NCI-H128 (cell line): ENCODE measurements at regions not wholly inside any gene's neighbourhood (a gene's known extent, or its start where the extent isn't known, plus 50 kb on each side); places are given as distances from the start of the nearest gene placed in this dataset.
"Not testable (repeated sequence)": the region's sequence is repeated elsewhere in the genome, so short reads cannot be mapped to it uniquely, and the experiment has no call there.

Experiments
- DNase-seq: peaks from one replicate; lab custom pipeline; 2025; ENCODE audit not compliant: unreplicated experiment; lab: John Stamatoyannopoulos, UW

DNA sequence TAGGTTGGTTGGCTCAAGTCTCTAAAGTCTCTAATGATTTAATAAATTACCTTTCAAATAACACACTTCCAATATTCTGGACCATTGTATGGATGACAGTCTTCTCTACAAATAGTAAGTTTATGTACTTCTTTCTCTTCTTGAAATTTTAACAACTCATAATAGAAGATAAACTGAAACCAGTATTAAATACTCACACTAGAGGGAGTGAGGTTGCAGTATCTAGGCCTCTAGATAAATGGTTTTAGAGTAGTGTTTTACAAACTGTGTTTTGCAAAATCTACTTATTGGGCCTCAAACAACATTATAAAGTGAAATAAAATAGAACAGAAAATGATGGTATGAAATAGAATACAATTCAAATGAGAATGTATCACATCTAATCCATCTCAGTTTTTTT, 479.9 kb upstream of the BRINP3 start:
- no peak for DNase-seq

DNA sequence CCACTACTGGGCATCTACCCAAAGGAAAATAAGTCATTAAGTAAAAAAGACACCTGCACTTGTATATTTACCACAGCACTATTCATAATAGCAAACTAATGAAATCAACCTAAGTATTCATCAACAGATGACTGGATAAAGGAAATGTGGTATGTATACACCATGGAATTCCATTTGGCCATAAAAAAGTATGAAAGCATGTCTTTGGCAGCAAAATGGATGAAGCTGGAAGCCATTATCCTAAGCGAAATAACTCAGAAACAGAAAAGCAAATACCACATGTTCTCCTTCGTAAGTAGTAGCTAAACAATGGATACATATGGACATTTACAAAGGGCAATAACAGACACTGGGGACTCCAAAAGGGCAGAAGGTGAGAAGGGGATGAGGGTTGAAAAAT, 485.7 kb upstream of the BRINP3 start:
- no peak for DNase-seq

DNA sequence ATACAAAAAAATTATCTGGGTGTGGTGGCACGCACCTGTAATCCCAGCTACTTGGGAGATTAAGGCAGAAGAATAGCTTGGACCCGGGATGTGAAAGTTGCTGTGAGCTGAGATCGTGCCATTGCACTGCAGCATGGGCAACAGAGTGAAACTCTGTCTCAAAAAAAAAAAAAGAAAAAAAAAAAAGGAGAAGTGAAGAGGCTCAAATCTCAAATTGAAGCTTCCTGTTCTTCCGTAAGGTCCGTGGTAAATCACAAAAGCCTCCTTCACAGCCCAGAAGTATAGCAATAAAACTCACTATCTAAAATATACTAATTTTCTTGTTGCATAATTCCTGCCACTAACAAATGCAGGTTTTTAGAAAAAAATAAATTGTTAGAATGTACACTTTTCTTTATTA, 498.2 kb upstream of the BRINP3 start:
- DNase-seq = no peak

DNA sequence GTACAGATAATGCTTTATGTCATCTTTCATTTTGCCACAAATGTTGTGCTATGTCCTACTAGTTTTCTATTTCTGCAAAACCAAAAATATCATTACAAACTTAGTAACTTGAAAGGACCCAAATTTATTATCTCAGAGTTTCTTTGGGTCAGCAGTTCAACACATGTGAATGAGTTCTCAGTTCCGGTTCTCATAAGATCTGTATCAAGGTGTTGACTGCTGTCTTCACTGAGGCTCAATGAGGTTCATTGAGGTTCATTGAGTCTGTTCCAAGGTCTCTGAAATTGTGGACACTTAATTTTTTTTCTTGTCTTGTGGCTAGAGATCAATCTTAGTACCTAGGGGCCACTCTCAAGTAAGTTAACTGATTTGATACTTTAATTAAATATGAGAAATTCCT, 525.1 kb upstream of the BRINP3 start:
- DNase-seq = no peak

DNA sequence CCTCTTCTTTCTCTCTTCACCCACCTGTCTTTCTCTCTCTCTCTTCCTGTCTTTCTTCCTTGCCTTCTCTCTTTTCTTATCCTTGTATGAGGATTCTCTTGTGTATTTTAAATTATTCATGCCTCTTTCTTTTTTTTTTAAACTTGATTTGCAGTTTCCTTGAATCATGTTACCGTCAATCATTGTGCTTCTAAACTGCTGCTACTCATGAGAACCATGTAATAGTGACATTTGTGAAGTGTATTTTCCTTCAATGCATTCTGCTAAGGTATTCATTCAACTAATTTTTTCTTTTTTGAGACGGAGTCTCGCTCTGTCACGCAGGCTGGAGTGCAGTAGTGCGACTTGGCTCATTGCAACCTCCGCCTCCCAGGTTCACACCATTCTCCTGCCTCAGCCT, 539.1 kb upstream of the BRINP3 start:
- DNase-seq = no peak

DNA sequence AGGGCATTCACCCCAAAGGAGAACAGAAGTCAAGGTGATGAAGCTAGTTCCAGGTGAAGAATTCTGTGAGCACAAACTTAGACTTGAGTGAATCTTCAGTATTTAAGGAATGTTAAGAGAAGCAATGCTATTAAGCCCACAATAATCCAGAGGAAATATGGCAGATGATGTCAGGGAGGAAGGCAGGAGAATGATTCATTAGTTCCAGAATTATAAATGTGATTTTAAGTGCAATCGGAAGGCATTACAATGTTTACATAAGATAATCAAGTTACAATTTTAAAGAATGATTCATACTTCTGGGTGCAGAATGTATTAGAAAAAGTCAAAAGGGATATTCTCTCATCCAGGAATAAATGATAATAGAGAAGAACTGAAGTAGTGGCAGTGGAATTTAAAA, 545.2 kb upstream of the BRINP3 start:
- no peak for DNase-seq

DNA sequence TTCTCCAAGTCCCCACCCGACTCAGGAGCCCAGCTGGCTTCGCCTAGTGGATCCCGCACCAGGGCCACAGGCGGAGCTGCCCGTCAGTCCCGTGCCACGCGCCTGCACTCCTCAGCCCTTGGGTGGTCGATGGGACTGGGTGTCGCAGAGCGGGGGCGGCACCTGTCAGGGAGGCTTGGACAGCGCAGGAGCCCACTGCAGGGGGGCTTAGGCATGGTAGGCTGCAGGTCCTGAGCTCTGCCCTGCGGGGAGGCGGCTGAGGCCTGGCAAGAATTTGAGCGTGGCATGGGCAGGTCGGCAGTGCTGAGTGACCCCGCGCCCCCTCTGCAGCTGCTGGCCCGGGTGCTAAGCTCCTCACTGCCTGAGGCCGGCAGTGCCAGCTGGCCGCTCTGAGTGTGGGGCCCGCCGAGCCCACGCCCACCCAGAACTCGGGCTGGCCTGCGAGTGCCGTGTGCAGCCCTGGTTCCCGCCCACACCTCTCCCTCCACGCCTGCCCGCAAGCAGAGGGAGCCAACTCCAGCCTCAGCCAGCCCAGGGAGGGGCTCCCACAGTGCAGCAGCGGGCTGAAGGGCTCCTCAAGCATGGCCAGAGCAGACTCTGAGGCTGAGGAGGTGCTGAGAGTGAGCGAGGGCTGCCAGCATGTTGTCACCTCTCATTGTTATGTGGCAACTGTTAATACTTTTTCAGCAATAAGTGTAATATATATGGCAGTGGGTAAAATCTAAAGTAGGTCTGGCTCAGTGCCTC, 548.4 kb upstream of the BRINP3 start:
- no peak for DNase-seq

DNA sequence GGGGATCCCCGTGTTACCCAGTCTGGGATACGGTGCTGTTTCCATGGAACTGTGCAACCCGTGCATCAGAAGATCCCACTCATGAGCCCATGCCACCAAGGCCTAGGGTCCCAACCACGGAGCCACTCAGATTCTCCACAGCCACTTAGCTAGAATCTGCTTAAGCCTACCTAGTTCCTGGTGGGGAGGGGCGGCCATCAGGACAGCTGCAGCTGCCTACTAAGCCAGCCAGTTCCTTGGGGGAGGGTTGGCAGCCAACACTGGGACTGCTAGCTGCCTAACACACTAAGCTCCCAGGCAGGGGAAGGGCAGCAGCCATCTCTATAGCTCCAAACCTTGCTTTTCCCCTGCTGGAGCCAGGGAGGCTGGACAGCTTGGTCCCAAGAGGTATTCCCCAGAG, 549.2 kb upstream of the BRINP3 start:
- DNase-seq = no peak

DNA sequence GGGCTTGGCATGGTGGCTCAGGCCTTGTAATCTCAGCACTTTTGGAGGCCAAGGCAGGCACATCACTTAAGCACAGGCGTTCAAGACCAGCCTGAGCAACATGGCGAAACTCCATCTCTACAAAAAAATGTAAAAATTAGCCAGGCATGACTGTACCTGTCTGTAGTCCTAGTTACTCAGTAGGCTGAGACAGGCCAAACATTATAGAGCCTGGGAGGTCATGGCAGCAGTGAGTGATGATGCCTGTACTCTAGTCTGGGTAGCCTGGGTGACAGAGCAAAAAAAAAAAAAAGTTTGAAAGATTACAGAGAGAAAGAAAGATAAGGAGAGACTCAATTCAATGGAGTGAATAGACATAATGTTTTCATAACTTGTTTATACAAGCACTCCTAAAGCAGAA, 556.5 kb upstream of the BRINP3 start:
- DNase-seq = no peak

DNA sequence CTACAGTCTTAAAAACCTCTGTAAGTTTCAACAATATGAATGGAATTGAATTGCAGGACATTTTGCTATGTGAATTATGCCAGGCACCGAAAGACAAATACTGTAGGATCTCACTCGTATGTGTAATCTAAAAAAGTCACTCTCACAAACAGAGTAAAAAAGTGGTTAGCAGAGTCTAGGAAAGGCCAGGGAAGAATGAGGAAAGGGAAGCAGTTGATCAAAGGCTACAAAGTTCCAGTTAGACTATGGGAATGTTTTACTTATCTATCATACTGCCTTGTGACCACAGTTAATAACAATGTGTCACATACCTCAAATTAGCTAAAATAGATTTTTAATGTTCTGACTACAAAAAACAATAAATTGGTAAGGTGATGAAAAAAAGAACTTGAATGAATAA, 565.4 kb upstream of the BRINP3 start:
- no peak for DNase-seq

DNA sequence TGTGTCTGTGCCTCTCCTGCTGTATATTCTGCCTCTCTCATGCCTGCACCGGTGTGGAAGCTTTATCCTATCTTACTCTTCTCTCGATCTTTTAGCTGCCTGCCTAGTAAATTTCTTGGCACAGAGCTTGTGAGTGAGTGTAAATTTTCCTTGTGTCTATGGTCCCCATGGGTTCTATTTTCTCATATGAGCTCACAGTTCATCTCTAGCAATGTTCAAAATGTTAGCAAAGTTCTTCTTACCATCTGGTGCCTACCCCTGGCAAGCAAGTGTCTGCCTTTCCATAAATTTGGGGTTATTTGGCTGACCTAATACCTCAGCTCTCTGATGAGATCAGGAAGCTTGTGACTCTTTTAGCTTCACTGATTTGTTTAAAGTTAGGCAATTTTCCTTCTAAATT, 572.1 kb upstream of the BRINP3 start:
- DNase-seq = no peak

DNA sequence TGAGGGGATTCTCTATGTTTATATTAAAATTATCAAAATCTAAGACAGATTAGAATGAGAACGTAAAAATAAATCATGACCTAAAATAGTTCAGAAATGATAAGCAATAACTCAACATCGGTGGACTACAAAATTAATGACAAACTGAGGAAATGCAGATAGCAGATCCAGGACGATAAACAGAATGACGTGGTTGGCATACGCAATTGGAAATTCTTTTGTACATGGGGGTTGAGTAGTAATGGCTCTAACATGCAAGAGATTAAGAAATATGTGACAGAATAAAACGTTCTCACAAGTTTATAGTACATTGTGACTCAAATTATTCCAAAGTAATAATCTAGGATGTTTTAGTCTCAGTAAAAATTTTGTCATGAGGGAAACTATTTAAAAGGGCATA, 575.2 kb upstream of the BRINP3 start:
- DNase-seq = no peak

DNA sequence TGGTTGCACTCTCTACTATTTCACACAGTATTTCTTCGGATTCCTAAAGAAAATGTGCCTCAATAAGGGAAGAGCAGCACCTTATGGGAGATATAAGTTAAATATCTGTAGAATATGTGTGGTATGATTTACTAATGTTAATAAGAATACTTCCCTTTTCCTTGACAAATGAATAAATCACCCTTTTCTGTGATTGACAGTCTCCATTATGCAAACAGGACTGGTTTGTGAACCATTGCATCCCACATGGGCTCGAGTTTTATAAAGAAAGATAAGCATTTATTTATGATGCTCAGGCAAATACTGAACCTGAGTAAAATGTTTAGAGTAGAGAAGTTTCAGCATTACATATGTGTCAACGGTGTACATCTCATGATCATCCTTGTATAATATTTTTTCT, 587.7 kb upstream of the BRINP3 start:
- no peak for DNase-seq

DNA sequence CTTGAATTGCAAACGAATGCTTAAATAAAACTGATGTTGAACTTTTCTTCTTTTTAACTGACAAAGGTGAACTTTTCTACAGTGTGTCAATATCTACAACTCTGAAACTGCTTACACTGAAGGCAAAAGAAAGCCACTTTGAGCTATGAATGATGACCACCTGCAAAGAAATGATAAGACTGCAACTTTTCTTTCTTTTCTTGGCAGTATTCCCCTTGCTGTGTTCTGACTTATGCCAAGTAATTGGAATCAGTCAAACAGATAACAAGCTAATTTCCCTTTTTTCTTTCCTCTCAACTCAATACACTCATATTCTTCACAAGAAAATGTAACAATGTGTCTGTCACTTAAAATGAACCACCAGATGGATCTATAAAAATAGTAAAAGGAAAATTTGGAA, 588.1 kb upstream of the BRINP3 start:
- no peak for DNase-seq

DNA sequence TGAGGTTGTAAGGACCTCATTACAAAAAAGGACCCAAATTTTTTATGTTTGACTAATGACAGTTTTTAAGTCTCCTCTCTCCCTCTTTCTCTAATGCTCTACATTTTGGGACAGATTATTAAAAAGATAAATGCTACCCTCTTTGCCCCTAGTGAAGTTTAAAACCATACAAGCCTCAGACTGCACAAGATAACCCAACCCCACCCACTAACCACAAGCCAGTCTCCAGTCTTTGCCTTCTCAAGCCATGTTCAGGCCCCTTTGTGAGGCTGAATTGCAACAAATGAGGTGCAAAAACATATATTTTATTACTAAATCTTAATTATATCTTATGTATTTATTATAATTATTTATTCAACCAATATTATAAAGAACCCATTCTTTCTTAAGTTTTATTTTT, 597.2 kb upstream of the BRINP3 start:
- no peak for DNase-seq

DNA sequence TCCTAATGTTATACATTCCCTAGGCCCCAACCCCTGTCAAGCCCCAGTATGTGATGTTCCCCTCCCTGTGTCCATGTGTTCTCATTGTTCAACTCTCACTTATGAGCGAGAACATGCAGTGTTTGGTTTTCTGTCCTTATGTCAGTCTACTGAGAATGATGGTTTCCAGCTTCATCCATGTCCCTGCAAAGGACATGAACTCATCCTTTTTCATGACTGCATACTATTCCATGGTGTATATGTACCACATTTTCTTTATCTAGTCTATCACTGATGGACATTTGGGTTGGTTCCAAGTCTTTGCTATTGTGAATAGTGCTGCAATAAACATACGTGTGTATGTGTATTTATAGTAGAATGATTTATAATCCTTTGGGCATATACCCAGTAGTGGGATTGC, 605.4 kb upstream of the BRINP3 start:
- not testable (repeated sequence) for DNase-seq

DNA sequence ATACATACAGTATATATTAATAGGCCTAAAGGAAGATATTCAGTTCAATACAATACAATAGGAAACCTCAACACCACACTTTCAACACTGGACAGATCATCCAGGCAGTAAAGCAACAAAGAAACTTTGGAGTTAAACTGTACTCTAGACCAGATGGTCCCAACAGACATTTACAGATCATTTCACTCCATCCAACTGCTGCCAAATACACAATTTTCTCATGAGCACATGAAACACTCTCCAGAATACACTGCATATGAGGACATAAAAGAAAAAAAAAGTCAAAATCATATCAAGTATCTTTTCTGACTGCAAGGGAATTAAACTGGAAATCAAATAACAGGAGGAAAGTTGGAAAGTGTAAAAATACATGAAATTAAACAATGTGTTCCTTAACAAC, 607.5 kb upstream of the BRINP3 start:
- no peak for DNase-seq

DNA sequence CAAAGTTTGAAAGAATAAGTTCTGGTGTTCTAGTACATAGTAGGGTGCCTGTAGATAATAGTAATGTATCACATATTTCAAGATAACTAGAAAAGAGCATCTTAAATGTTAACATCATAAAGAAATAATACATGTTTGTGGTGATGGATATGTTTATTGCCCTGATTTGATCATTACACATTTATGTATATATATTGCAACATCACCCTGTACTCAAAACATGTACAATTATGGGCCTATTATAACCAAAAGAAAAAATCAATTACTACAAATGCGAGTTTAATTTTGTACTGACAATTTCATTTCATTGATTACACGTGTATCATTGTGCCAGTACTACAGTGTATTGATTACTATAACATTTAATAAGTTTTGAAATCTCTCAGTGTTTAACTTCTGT, 609.2 kb upstream of the BRINP3 start:
- DNase-seq = no peak

DNA sequence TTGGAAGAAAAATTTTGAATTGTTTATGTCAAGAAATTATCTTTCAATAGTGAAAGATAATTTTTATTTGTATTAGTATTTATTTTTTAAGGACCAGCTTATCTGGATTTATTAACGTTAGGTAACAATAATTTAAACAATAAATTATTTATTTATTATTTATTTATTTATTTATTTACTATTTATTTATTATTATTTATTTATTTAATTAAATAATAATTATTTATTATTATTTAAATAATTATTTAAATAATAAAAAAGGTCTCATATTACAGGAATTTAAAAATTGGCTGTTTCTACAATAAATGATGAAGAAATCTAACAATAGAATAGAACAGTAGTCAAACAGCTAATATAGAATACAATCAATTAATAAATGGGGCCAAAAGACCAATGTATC, 618.7 kb upstream of the BRINP3 start:
- DNase-seq = no peak

DNA sequence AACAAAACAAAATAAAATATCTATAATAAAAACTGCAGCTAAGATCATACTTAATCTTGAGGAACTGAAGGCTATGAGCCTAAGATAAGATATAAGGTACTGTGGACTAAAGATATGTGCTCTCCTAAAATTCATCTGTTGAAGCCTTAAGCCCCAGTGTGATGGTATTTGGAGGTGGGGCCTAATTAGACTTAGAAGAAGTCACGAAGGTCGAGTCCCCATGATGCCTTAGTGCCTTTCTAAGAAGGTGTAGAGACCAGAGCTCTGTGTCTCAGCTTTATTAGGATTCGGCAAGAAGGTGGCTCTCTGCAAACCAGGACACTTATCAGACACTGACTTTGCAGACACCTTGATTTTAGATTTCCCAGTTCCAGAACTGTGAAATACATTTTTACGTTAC, 622.0 kb upstream of the BRINP3 start:
- no peak for DNase-seq

DNA sequence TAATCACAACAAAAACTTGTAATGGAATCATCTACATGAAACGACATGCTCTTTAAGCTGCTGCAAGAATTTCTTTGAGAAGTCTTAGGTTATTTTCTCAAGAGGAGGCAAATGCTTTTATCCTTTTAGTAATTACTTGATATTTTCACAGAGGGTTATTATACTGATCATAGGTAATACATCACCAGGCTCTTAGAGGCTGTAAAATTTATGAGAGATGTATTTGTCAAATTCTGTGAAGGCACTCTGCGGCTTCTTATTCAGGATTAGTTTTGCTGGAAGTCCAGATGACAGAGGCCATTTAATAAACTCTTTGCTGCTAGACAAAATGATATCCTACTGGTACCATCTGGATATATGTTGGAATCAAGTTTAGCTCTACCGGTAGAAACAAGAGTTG, 624.3 kb upstream of the BRINP3 start:
- DNase-seq = no peak

DNA sequence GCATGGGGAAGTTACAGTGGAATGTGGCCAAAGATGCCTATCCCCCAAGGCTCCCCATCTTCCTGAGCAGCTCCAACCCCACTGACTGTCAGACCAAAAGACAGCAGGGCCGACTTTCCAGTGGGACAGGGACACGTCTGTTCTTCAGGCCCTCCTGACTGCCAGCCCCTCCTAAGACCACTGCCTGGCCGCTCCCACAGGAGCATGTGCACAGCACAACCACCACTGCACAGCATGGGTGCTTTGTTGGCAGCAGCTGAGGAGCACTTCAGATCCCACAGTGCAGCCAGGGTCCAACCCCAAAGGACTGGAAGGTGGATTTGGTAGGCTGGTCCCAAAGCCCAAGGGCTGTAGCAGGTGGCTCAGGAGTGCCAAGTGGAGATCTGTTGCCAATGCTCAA, 648.3 kb upstream of the BRINP3 start:
- no peak for DNase-seq

DNA sequence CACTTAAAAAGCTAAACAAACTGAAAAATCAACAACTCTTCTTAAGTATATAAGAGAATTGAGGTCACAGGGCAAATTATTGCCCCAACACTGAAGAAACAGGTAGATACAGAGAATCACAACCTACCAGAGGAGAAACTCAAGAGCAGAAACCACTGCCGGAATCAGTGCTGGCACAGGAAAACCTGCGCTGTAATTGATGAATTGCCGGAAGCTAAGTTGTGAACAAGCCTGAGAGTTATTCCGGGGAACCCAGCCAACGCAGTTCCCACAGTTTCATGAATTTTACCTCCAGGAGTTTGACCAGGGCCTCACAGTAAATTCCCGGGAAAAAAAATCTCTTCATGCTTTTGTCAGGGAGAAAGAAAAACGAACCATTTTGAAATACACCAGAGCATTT, 657.1 kb upstream of the BRINP3 start:
- no peak for DNase-seq

DNA sequence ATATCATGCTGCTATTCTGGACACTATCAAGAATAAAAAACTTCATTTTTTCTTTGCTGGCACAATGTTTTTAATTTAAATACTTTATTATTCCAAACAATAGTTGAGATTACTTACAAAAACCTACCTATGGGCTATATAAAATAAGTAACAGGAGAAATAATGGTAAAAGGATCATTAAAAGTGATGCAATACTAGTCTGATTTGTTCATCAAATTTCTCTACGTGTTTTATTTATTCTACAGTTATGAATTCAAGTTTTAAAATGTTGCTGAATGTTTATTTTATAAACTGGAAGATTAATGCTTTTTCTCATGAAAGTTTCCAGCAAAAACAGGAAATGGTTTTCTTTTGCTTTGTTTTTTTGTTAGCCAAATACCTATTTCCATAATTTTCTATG, 662.4 kb upstream of the BRINP3 start:
- DNase-seq = no peak
